HG02588 (cell line): ENCODE measurements at regions not wholly inside any gene's neighbourhood (a gene's known extent, or its start where the extent isn't known, plus 50 kb on each side); places are given as distances from the start of the nearest gene placed in this dataset.

Experiments used
- ATAC-seq: cut with Tn5 transposase; IDR thresholded peaks from one replicate; pipeline ENCODE4 v1.9.1; 2021; ENCODE audit warnings: mild to moderate bottlenecking, moderate library complexity; ENCODE audit not compliant: unreplicated experiment

- no peak for ATAC-seq
Measured at GRCh38 chr4:53818104-53818503, 226.8 kb upstream of the LNX1 start.

GRCh38 chr4:53816561-53816960 is 225.3 kb upstream of the LNX1 start:
- ATAC-seq, result no peak

GRCh38 chr4:53815281-53815680 is 224.0 kb upstream of the LNX1 start:
- no peak for ATAC-seq

- no peak for ATAC-seq
Measured at GRCh38 chr4:53813998-53814397, 222.7 kb upstream of the LNX1 start.

GRCh38 chr4:53810643-53811042 is 219.4 kb upstream of the LNX1 start:
- no peak for ATAC-seq

- ATAC-seq, result no peak
Measured at GRCh38 chr4:53809816-53810215, 218.5 kb upstream of the LNX1 start.

- ATAC-seq, result no peak
Measured at GRCh38 chr4:53805291-53805690, 214.0 kb upstream of the LNX1 start.

GRCh38 chr4:53804719-53805118 is 213.4 kb upstream of the LNX1 start:
- no peak for ATAC-seq

GRCh38 chr4:53802500-53802899 is 211.2 kb upstream of the LNX1 start:
- no peak for ATAC-seq

- no peak for ATAC-seq
Measured at GRCh38 chr4:53801373-53801772, 210.1 kb upstream of the LNX1 start.

- no peak for ATAC-seq
Measured at GRCh38 chr4:53800741-53801140, 209.5 kb upstream of the LNX1 start.

- ATAC-seq, result no peak
Measured at GRCh38 chr4:53793096-53793495, 201.8 kb upstream of the LNX1 start.

GRCh38 chr4:53790286-53790685 is 199.0 kb upstream of the LNX1 start:
- ATAC-seq, result no peak

- ATAC-seq, result no peak
Measured at GRCh38 chr4:53788621-53789020, 197.3 kb upstream of the LNX1 start.

GRCh38 chr4:53788011-53788410 is 196.7 kb upstream of the LNX1 start:
- ATAC-seq, result no peak

GRCh38 chr4:53786632-53787031 is 195.3 kb upstream of the LNX1 start:
- no peak for ATAC-seq

GRCh38 chr4:53785996-53786395 is 194.7 kb upstream of the LNX1 start:
- no peak for ATAC-seq

- ATAC-seq, result no peak
Measured at GRCh38 chr4:53784112-53784511, 192.8 kb upstream of the LNX1 start.

- no peak for ATAC-seq
Measured at GRCh38 chr4:53783208-53783859, 192.0 kb upstream of the LNX1 start.

- ATAC-seq, result no peak
Measured at GRCh38 chr4:53782458-53782845, 191.2 kb upstream of the LNX1 start.

- no peak for ATAC-seq
Measured at GRCh38 chr4:53781629-53782457, 190.6 kb upstream of the LNX1 start.

GRCh38 chr4:53780736-53781400 is 189.6 kb upstream of the LNX1 start:
- no peak for ATAC-seq
